Peyer's patch (tissue), 4 donors: ENCODE measurements at regions not wholly inside any gene's neighbourhood (a gene's known extent, or its start where the extent isn't known, plus 50 kb on each side); places are given as distances from the start of the nearest gene placed in this dataset.

Experiments used
- POLR2A ChIP-seq, 2 donors: fragments of 450-650 bp; IDR thresholded peaks; one replicate each; pipeline ENCODE4 v1.5.1; 2017; ENCODE audit warnings: antibody characterized with exemption in 2 of 2, mild to moderate bottlenecking in 2 of 2, moderate library complexity in 2 of 2
- TF ChIP-seq, protein P1 (sequence below), 6 experiments: fragments of 450-650 bp in 4 of 6; fragments of 200-600 bp in 2 of 6; sonication (generic) in 1 of 6; IDR thresholded peaks; one replicate each; pipeline ENCODE4 v1.5.1; 2017 to 2019; ENCODE audit warnings: antibody characterized with exemption in 6 of 6, mild to moderate bottlenecking in 3 of 6, moderate library complexity in 1 of 6

DNA sequence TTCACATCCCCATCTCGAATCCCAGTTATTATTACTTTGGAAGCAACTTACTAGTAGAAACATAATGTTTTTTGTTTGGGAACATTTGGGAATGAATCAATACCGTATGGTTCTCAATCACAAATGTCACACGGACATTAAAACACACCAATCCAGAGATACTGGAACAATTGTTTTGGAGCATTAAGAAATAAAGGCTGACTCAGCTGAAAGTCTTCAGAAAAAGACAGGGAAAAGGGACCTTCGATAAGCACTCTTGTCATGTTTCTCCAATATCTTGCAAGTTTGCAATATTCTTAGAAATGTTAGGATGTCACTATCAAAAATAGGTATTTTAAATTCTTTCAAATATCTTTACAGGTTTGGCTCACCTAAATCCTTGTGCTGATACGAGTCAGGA, 362.4 kb downstream of the CETN3 start:
- TF ChIP-seq, protein P1, sequence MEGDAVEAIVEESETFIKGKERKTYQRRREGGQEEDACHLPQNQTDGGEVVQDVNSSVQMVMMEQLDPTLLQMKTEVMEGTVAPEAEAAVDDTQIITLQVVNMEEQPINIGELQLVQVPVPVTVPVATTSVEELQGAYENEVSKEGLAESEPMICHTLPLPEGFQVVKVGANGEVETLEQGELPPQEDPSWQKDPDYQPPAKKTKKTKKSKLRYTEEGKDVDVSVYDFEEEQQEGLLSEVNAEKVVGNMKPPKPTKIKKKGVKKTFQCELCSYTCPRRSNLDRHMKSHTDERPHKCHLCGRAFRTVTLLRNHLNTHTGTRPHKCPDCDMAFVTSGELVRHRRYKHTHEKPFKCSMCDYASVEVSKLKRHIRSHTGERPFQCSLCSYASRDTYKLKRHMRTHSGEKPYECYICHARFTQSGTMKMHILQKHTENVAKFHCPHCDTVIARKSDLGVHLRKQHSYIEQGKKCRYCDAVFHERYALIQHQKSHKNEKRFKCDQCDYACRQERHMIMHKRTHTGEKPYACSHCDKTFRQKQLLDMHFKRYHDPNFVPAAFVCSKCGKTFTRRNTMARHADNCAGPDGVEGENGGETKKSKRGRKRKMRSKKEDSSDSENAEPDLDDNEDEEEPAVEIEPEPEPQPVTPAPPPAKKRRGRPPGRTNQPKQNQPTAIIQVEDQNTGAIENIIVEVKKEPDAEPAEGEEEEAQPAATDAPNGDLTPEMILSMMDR (IDR thresholded peaks at IDR 0.05): no peak
- TF ChIP-seq POLR2A (IDR thresholded peaks at IDR 0.05): no peak
